SU-DHL-6 (cell line): ENCODE measurements at regions not wholly inside any gene's neighbourhood (a gene's known extent, or its start where the extent isn't known, plus 50 kb on each side); places are given as distances from the start of the nearest gene placed in this dataset.

ENCODE experiments used
- EZH2phosphoT487 ChIP-seq: fragments of 200-600 bp; sonication (generic), shearing (Covaris generic); conservative IDR thresholded peaks from 2 replicates; pipeline ENCODE4 v1.6.1; 2018; ENCODE audit warnings: mild to moderate bottlenecking, antibody characterized with exemption, low read length, moderate library complexity, mixed read lengths
- TF ChIP-seq, protein P1 (sequence below): fragments of 200-600 bp; sonication (generic); IDR thresholded peaks from one replicate; pipeline ENCODE4 v1.5.1; 2017; ENCODE audit warnings: antibody characterized with exemption, mild to moderate bottlenecking, low read length, moderate library complexity; ENCODE audit not compliant: insufficient read depth, poor library complexity, severe bottlenecking

DNA sequence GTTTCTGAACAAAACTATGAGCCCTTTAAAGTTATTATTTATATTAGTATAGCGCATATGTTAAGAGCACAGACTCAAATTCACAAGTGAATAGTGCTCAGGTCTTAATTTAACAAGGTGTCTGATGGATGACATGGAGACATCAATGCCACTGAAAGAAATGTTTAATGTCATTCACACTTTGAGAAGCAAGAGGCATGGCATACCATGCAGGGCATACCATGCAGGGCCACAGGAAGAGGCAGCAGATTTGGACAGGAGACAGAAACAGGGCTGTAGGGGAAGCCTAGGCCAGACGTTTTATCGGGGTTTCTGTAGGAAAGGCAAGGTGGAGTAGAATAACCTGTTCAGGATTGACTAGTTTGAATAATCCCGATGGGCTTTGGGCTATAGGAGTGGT, 150.2 kb upstream of the KCNH8 start:
- TF ChIP-seq, protein P1, sequence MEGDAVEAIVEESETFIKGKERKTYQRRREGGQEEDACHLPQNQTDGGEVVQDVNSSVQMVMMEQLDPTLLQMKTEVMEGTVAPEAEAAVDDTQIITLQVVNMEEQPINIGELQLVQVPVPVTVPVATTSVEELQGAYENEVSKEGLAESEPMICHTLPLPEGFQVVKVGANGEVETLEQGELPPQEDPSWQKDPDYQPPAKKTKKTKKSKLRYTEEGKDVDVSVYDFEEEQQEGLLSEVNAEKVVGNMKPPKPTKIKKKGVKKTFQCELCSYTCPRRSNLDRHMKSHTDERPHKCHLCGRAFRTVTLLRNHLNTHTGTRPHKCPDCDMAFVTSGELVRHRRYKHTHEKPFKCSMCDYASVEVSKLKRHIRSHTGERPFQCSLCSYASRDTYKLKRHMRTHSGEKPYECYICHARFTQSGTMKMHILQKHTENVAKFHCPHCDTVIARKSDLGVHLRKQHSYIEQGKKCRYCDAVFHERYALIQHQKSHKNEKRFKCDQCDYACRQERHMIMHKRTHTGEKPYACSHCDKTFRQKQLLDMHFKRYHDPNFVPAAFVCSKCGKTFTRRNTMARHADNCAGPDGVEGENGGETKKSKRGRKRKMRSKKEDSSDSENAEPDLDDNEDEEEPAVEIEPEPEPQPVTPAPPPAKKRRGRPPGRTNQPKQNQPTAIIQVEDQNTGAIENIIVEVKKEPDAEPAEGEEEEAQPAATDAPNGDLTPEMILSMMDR: no peak
- TF ChIP-seq EZH2phosphoT487: no peak
